ENCODE measurements at regions not wholly inside any gene's neighbourhood (a gene's known extent, or its start where the extent isn't known, plus 50 kb on each side); places are given as distances from the start of the nearest gene placed in this dataset.

DNA sequence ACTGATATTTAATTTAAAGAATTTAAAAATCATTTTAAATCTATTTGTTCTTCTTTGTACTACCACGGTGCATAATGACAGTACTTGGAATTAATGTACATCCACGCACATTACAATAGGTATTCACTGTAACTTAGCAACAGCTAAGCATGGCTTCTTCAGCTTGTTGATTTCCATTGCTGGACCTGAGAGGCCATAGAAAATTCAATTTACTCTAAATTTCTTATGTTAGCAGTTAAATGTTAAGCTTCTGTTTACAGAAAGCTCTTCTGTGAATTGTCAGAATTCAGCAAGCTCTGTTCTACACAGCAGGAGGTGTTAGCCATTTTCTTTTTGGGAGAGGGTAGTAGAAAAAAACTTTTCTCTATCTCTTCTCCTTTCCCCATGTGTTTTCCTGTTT is 1149.3 kb upstream of the CDH2 start:
- no peak for DNase-seq (ENCODE audit: low spot score)

DNA sequence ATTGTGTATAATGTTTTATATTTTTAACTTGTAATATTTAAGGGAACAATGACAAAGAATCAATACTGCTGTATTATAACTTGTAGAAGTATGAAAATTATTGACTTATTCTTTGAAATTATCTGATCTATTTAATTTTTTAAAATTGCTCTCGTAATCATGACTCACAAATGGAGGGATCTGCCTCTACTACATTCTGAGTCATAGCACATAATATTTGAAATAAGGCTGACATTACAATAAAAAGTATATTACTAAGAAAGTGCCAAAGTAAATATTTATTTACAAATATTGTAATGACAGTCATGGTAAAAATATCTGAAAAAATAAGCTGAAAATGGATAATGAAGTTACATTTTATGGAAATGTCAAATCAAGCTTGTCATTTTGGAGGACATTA is 1144.6 kb upstream of the CDH2 start:
- DNase-seq (ENCODE audit: low spot score): no peak
- in situ Hi-C loops (cut with MboI; ENCODE audit: low sequenced_read_pairs, unreplicated experiment): no loop called here
- TF ChIP-seq, protein P1, sequence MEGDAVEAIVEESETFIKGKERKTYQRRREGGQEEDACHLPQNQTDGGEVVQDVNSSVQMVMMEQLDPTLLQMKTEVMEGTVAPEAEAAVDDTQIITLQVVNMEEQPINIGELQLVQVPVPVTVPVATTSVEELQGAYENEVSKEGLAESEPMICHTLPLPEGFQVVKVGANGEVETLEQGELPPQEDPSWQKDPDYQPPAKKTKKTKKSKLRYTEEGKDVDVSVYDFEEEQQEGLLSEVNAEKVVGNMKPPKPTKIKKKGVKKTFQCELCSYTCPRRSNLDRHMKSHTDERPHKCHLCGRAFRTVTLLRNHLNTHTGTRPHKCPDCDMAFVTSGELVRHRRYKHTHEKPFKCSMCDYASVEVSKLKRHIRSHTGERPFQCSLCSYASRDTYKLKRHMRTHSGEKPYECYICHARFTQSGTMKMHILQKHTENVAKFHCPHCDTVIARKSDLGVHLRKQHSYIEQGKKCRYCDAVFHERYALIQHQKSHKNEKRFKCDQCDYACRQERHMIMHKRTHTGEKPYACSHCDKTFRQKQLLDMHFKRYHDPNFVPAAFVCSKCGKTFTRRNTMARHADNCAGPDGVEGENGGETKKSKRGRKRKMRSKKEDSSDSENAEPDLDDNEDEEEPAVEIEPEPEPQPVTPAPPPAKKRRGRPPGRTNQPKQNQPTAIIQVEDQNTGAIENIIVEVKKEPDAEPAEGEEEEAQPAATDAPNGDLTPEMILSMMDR (IDR thresholded peaks at IDR 0.05; ENCODE audit: borderline replicate concordance, control extremely low read depth, extremely low read depth, insufficient read depth, missing control alignments): no peak

More for the DNA sequence above, 1149.3 kb upstream of the CDH2 start:
- in situ Hi-C loops (cut with MboI; ENCODE audit: low sequenced_read_pairs, unreplicated experiment): no loop called here
- TF ChIP-seq, protein P1 (IDR thresholded peaks at IDR 0.05; ENCODE audit: borderline replicate concordance, control extremely low read depth, extremely low read depth, insufficient read depth, missing control alignments): no peak

DNA sequence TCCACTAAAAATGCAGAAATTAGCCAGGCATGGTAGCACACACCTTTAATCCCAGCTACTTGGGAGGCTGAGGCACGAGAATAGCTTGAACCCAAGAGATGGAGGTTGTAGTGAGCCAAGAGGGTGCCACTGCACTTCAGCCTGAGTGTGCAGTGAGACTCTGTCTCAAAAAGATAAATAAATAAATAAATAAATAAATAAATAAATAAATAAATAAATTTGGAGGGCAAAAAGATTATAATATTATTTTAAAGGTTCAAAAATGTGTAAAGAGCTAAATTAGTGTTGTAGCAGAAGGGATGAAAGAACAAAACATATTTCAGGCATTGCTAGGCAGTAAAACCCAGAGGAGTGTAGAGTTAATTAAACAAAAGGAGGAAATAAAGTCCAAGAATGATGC is 1136.4 kb upstream of the CDH2 start:
- no peak for DNase-seq (ENCODE audit: low spot score)
- in situ Hi-C loops (cut with MboI; ENCODE audit: low sequenced_read_pairs, unreplicated experiment): no loop called here
- TF ChIP-seq, protein P1 (IDR thresholded peaks at IDR 0.05; ENCODE audit: borderline replicate concordance, control extremely low read depth, extremely low read depth, insufficient read depth, missing control alignments): no peak

DNA sequence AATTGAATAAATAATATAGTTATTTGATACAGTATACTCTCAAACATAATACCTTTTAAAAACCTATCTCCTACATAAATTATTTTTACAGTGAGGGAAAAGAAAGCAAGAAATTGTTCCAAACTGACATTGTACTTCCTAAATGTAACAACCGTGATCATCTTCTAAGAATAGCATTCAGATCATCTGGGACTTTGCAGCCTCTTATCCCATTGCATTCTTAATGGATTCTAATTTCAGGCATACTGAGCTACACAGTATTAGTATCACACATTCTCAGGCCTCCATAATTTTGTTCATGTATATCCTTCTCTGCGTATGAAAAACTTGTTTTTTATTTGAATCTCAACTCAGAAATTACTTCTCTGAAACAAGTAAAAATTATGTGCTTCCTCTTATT is 1134.7 kb upstream of the CDH2 start:
- TF ChIP-seq, protein P1 (IDR thresholded peaks at IDR 0.05; ENCODE audit: borderline replicate concordance, control extremely low read depth, extremely low read depth, insufficient read depth, missing control alignments): no peak
- in situ Hi-C loops (cut with MboI; ENCODE audit: low sequenced_read_pairs, unreplicated experiment): no loop called here
- DNase-seq (ENCODE audit: low spot score): no peak

DNA sequence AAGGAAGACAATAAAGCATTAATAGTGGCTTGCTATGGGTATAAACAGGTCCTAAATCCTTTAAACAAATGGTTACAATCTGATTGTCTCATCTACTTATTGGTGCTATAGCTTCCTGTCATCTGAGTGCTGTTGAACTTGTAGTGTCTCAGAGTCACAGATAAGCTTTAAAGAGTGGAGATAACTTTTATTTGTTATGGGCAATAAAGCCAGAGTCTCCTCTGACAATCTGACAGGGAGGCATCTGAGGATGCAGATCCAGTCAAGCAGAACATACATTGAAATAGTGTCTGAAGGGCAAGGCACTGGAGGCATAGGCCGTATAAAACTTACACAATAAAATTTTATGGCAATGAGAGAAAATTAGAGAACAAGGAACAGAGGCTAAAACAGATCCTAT is 1132.4 kb upstream of the CDH2 start:
- in situ Hi-C loops (cut with MboI; ENCODE audit: low sequenced_read_pairs, unreplicated experiment): no loop called here
- no peak for DNase-seq (ENCODE audit: low spot score)
- TF ChIP-seq, protein P1 (IDR thresholded peaks at IDR 0.05; ENCODE audit: borderline replicate concordance, control extremely low read depth, extremely low read depth, insufficient read depth, missing control alignments): no peak

DNA sequence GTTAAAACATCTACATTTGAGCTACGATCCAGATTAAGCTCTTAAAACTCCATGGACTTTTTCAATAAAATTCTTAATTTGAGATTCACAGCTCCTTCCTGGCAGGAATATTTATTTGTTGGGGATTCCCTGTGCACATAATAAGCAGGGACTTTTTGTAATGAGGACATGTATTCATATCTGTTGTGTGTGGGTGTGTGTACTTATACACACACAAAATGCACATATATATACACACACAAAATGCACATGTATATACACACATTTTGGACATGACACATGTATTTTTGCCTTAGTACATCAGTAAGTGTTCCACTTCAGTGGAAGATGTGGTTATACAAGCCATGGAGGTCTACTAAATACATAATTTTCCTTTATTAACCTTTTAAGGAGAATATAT is 1131.1 kb upstream of the CDH2 start:
- TF ChIP-seq, protein P1 (IDR thresholded peaks at IDR 0.05; ENCODE audit: borderline replicate concordance, control extremely low read depth, extremely low read depth, insufficient read depth, missing control alignments): no peak
- DNase-seq (ENCODE audit: low spot score): no peak
- in situ Hi-C loops (cut with MboI; ENCODE audit: low sequenced_read_pairs, unreplicated experiment): no loop called here

DNA sequence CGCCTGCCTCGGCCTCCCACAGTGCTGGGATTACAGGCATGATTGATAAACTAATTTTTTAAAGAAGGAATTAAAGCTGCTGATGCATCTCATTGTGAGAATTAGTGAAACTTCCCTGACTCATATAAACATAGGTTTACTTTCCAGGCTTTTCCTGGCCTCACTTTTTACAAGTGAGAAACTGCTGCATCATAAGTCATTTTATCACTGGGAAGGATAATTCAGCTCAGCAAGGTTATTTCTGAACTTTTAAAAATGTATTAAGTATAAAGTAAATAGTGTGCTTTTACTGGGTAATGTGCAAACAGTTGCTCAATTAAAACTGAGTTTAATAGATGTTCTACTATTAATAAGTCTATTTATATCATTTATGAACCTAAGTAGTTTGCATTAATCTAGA is 1130.3 kb upstream of the CDH2 start:
- TF ChIP-seq, protein P1 (IDR thresholded peaks at IDR 0.05; ENCODE audit: borderline replicate concordance, control extremely low read depth, extremely low read depth, insufficient read depth, missing control alignments): no peak
- in situ Hi-C loops (cut with MboI; ENCODE audit: low sequenced_read_pairs, unreplicated experiment): no loop called here
- no peak for DNase-seq (ENCODE audit: low spot score)
